Sigmoid colon (tissue), 4 donors: ENCODE measurements at regions not wholly inside any gene's neighbourhood (a gene's known extent, or its start where the extent isn't known, plus 50 kb on each side); places are given as distances from the start of the nearest gene placed in this dataset.

Source experiments
- CTCF ChIP-seq, 4 experiments: fragments of 450-650 bp in 3 of 4; fragments of 200-600 bp in 1 of 4; IDR thresholded peaks; one replicate each; pipeline ENCODE4 v1.5.1; 2016 to 2019; ENCODE audit warnings: antibody characterized with exemption in 4 of 4, mild to moderate bottlenecking in 3 of 4, moderate library complexity in 2 of 4
- EP300 ChIP-seq, 4 donors: sonication (generic); formaldehyde crosslinking; IDR thresholded peaks; one replicate each; pipeline ENCODE4 v1.6.1; 2017; ENCODE audit warnings: antibody characterized with exemption in 4 of 4
- POLR2A ChIP-seq, 2 donors: fragments of 450-650 bp; IDR thresholded peaks; one replicate each; pipeline ENCODE4 v1.6.1; 2016; ENCODE audit warnings: antibody characterized with exemption in 2 of 2, mild to moderate bottlenecking in 2 of 2, moderate library complexity in 2 of 2
- POLR2AphosphoS5 ChIP-seq, 4 donors: sonication (generic); formaldehyde crosslinking; IDR thresholded peaks; one replicate each; pipeline ENCODE4 v1.6.1; 2017; ENCODE audit warnings: antibody characterized with exemption in 4 of 4

GRCh38 chr3:87503900-87504498 lies 227.6 kb upstream of the POU1F1 start:
- no peak for TF ChIP-seq POLR2A (IDR thresholded peaks at IDR 0.05)
- peak in 1 of 4 experiments; percentile 28 for TF ChIP-seq CTCF (IDR thresholded peaks at IDR 0.05)
- TF ChIP-seq EP300 (IDR thresholded peaks at IDR 0.05) = no peak
- TF ChIP-seq POLR2AphosphoS5 (IDR thresholded peaks at IDR 0.05) = no peak
